GM12892 (cell line): ENCODE measurements at regions not wholly inside any gene's neighbourhood (a gene's known extent, or its start where the extent isn't known, plus 50 kb on each side); places are given as distances from the start of the nearest gene placed in this dataset.

ENCODE experiments used
- POLR2A ChIP-seq: IDR thresholded peaks from 2 replicates; pipeline ENCODE4 v1.6.1; 2011; ENCODE audit warnings: low read depth, low read length, control low read depth
- POLR2AphosphoS5 ChIP-seq: IDR thresholded peaks from 2 replicates; pipeline ENCODE4 v1.6.1; 2011; ENCODE audit warnings: low read depth, low read length, control low read depth
- TAF1 ChIP-seq: IDR thresholded peaks from 2 replicates; pipeline ENCODE4 v1.6.1; 2011; ENCODE audit warnings: low read depth, mild to moderate bottlenecking, control low read depth, low read length, borderline replicate concordance

DNA sequence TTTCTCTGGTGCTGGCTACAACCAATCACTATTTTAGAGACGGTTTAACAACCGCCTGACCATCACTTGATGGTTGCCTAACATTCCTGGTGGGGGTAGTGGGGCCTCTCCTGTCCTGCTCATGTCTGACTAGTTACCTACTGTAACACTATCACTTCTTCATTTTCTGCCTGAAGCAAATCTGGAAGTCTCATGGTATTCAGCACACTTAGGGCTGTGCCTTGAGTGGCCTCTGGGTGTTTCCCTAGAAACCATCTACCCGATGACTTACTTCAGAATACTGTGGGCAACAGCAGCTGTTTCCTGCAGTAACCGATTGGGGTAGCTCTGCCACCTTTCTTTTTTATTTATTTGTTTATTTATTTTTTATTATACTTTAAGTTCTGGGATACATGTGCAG, 880.1 kb upstream of the INTU start:
- no peak for TF ChIP-seq POLR2A
- TF ChIP-seq POLR2AphosphoS5: no peak
- TF ChIP-seq TAF1: no peak
